Caco-2 (cell line): ENCODE measurements at regions not wholly inside any gene's neighbourhood (a gene's known extent, or its start where the extent isn't known, plus 50 kb on each side); places are given as distances from the start of the nearest gene placed in this dataset.
"Not testable (repeated sequence)": the region's sequence is repeated elsewhere in the genome, so short reads cannot be mapped to it uniquely, and the experiment has no call there.

Experiments
- BruUV-seq: library from RNA; stranded (reverse); fragments of 400-500 nt; replicated peaks from 2 replicates; lab custom pipeline; 2021; lab: Mats Ljungman, UMichigan
- CTCF ChIA-PET: fragments of 300-600 bp; sonication (Branson Sonifier 250); formaldehyde crosslinking; loops from one replicate; lab custom pipeline; 2022; ENCODE audit warnings: antibody characterized with exemption; lab: Charles Lee
- POLR2A ChIA-PET: fragments of 300-600 bp; sonication (Branson Sonifier 250); formaldehyde crosslinking; loops from one replicate; lab custom pipeline; 2022; ENCODE audit warnings: antibody characterized with exemption; lab: Charles Lee
- DNase-seq, 2 experiments: peaks; one replicate each; pipeline versions ENCODE4 v3.0.0 to v3.0.0-alpha.2; 2020 to 2022
- H3K27me3 ChIP-seq: replicated peaks from 2 replicates; pipeline ENCODE4 v1.6.0; 2011; ENCODE audit warnings: low read length; ENCODE audit not compliant: control insufficient read depth, insufficient read depth
- H3K36me3 ChIP-seq: 2 replicates; pipeline ENCODE4 v1.5.1; 2011; ENCODE audit warnings: low read length; ENCODE audit not compliant: control insufficient read depth, insufficient read depth
- H3K4me1 ChIP-seq: fragments of 250-450 bp; sonication (Bioruptor Pico); 2 replicates; pipeline ENCODE4 v1.5.1; 2020; ENCODE audit warnings: mild to moderate bottlenecking
- H3K4me3 ChIP-seq: 2 replicates; pipeline ENCODE4 v1.5.1; 2011; ENCODE audit warnings: low read depth, mild to moderate bottlenecking, control low read depth, low read length
- H3K9me3 ChIP-seq: fragments of 250-450 bp; sonication (Bioruptor Pico); 2 replicates; pipeline ENCODE4 v1.5.1; 2020; ENCODE audit warnings: mild to moderate bottlenecking, moderate library complexity
- H3K27ac Mint-ChIP-seq: one replicate; pipeline ENCODE4 v1.8.0; 2022; ENCODE audit warnings: mixed read lengths; ENCODE audit not compliant: unreplicated experiment
- H3K27me3 Mint-ChIP-seq: one replicate; pipeline ENCODE4 v1.8.0; 2022; ENCODE audit warnings: mixed read lengths; ENCODE audit not compliant: insufficient read depth, unreplicated experiment
- H3K36me3 Mint-ChIP-seq: one replicate; pipeline ENCODE4 v1.8.0; 2022; ENCODE audit warnings: mild to moderate bottlenecking, mixed read lengths; ENCODE audit not compliant: insufficient read depth, unreplicated experiment
- H3K4me1 Mint-ChIP-seq: one replicate; pipeline ENCODE4 v1.8.0; 2022; ENCODE audit warnings: low read depth, mixed read lengths; ENCODE audit not compliant: unreplicated experiment
- H3K4me3 Mint-ChIP-seq: one replicate; pipeline ENCODE4 v1.8.0; 2022; ENCODE audit warnings: mild to moderate bottlenecking, moderate library complexity, mixed read lengths; ENCODE audit not compliant: unreplicated experiment
- H3K9me3 Mint-ChIP-seq: one replicate; pipeline ENCODE4 v1.8.0; 2022; ENCODE audit warnings: mixed read lengths; ENCODE audit not compliant: unreplicated experiment
- intact Hi-C: fragments of 100-400 bp; cut with micrococcal nuclease; formaldehyde crosslinking; loops from one replicate; pipeline ENCODE4 v1.10.0; 2022; ENCODE audit not compliant: unreplicated experiment
- TF ChIP-seq, protein P1 (sequence below), 2 experiments: fragments of 200-600 bp in 1 of 2; IDR thresholded peaks; 1 replicate in 1 of 2; 2 replicates in 1 of 2; pipeline versions ENCODE4 v1.5.1 to v1.8.0; 2011 to 2022; ENCODE audit warnings: antibody characterized with exemption in 1 of 2, control low read depth in 1 of 2, inconsistent platforms in 1 of 2, low read depth in 1 of 2, low read length in 1 of 2, mild to moderate bottlenecking in 1 of 2, moderate library complexity in 1 of 2; ENCODE audit not compliant: insufficient read depth in 1 of 2, severe bottlenecking in 1 of 2, unreplicated experiment in 1 of 2

DNA sequence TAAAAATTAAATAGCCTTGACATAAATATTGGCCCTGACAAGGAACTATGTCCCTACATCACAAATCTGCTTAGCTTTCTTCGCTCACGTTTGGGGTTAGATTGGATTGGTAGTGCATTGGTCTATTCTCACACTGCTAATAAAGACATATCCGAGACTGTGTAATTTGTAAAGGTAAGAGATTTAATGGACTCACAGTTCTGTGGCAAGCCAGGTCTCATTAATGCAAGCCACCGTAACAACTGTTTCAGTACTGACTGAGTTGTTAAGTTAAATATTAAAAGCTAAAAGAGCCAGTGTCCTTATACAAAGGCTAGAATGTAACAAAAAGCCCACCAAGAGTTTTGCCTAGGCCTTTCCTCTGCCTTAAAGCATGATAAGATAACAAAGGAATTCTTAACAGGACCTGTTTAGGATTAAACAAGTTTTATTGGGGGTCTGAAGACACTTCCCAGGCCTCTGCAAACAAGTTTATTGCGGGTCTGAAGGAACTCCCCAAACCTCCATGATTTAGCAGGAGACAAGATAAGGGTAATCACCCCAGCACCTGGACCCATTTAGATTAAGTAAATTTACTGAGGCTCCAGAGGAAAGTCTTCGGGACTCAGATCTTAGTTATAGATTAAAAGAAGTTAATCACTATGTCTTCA is 88.2 kb upstream of the PTGDR start:
- no peak overlapping the region for H3K4me3 ChIP-seq
- H3K4me1 ChIP-seq: peaks cover 18% of the 10 kb centered on the region
- BruUV-seq: no TSS peak
- H3K27me3 Mint-ChIP-seq: no peaks in the 10 kb centered on the region
- TF ChIP-seq, protein P1, sequence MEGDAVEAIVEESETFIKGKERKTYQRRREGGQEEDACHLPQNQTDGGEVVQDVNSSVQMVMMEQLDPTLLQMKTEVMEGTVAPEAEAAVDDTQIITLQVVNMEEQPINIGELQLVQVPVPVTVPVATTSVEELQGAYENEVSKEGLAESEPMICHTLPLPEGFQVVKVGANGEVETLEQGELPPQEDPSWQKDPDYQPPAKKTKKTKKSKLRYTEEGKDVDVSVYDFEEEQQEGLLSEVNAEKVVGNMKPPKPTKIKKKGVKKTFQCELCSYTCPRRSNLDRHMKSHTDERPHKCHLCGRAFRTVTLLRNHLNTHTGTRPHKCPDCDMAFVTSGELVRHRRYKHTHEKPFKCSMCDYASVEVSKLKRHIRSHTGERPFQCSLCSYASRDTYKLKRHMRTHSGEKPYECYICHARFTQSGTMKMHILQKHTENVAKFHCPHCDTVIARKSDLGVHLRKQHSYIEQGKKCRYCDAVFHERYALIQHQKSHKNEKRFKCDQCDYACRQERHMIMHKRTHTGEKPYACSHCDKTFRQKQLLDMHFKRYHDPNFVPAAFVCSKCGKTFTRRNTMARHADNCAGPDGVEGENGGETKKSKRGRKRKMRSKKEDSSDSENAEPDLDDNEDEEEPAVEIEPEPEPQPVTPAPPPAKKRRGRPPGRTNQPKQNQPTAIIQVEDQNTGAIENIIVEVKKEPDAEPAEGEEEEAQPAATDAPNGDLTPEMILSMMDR (IDR thresholded peaks at IDR 0.05; ENCODE audit: insufficient read depth in 1 of 2, low read depth in 1 of 2, low read length in 1 of 2, severe bottlenecking in 1 of 2, unreplicated experiment in 1 of 2): no peak
- CTCF ChIA-PET: no interaction called here
- no peaks in the 10 kb centered on the region for H3K27me3 ChIP-seq
- peak; percentile 54 to 57 for DNase-seq
- H3K9me3 Mint-ChIP-seq: peaks cover 37% of the 10 kb centered on the region
- no peaks in the 10 kb centered on the region; the same call in 1 of the 2 replicates for H3K36me3 ChIP-seq
- POLR2A ChIA-PET: no interaction called here
- intact Hi-C loops: loop anchor here (1.0 kb wide), 1 partner anchor 48 kb away; no protein-coding TSS in a partner anchor
- H3K4me3 Mint-ChIP-seq: no peak overlapping the region
- peaks cover 40% of the 10 kb centered on the region for H3K9me3 ChIP-seq
- peaks cover 12% of the 10 kb centered on the region for H3K4me1 Mint-ChIP-seq
- H3K27ac Mint-ChIP-seq: no peak overlapping the region
- H3K36me3 Mint-ChIP-seq: peaks cover 13% of the 10 kb centered on the region

DNA sequence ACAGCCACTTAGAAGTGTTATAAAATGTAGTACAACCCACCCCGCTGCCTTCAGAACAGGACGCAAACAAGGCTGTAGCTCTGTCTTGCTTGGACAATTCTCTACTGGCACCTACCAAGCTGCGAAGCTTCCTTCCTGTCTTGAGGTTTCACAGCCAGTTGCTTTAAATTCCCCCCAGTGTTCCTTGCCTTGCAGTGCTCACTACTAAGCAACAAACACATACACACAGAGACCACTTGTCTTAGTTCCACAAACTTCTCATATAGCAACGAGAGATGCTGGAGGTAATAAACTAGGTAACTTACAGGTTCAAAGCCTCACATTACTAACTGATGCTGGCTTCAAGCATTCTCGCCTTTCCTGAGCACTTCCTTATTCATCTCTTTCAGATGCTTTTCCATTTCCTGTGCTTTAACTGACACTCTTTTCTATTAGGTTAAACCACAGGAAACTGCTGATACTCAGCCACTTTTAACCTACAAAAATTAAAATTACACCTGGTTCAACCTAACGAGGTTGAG is 91.5 kb upstream of the PTGDR start:
- peaks cover 11% of the 10 kb centered on the region for H3K36me3 Mint-ChIP-seq
- H3K4me3 ChIP-seq: no peak overlapping the region
- no peaks in the 10 kb centered on the region; the same call in 1 of the 2 replicates for H3K36me3 ChIP-seq
- no peak for DNase-seq
- CTCF ChIA-PET: no interaction called here
- peaks cover 51% of the 10 kb centered on the region for H3K9me3 Mint-ChIP-seq
- peaks cover 48% of the 10 kb centered on the region for H3K9me3 ChIP-seq
- no peak overlapping the region for H3K27ac Mint-ChIP-seq
- peaks cover 12% of the 10 kb centered on the region for H3K4me1 Mint-ChIP-seq
- no TSS peak for BruUV-seq
- no peaks in the 10 kb centered on the region for H3K27me3 ChIP-seq
- H3K27me3 Mint-ChIP-seq: no peaks in the 10 kb centered on the region
- intact Hi-C loops: no loop called here
- TF ChIP-seq, protein P1 (IDR thresholded peaks at IDR 0.05; ENCODE audit: insufficient read depth in 1 of 2, low read depth in 1 of 2, low read length in 1 of 2, severe bottlenecking in 1 of 2, unreplicated experiment in 1 of 2): no peak
- no peak overlapping the region for H3K4me3 Mint-ChIP-seq
- POLR2A ChIA-PET: no interaction called here
- H3K4me1 ChIP-seq: peaks cover 18% of the 10 kb centered on the region

DNA sequence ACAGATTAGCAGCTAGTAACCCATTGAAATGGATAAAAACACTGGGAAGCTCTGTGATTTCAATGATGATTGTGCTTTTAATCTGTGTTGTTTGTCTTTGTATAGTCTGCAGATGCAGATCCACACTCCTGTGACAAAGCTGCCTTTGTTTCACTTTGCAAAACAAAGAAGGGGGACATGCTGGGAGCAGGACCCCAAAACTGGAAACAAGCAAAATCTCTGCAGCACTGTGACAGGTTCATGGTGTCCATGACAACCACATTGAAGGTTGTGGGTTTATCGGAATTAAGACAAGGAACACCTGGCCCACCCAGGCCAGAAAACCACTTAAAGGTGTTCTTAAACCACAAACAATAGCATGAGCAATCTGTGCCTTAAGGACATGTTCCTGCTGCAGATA is 95.6 kb upstream of the PTGDR start:
- peak in 1 of 2 experiments; percentile 14 for DNase-seq
- POLR2A ChIA-PET, intact Hi-C loops, CTCF ChIA-PET, BruUV-seq, H3K36me3 ChIP-seq, H3K4me1 Mint-ChIP-seq, H3K27ac Mint-ChIP-seq, H3K36me3 Mint-ChIP-seq, H3K27me3 ChIP-seq, H3K27me3 Mint-ChIP-seq, H3K4me1 ChIP-seq, H3K4me3 Mint-ChIP-seq, H3K4me3 ChIP-seq: not testable (repeated sequence)
- peaks cover 39% of the 10 kb centered on the region for H3K9me3 Mint-ChIP-seq
- peaks cover 34% of the 10 kb centered on the region for H3K9me3 ChIP-seq
